22Rv1 (cell line): ENCODE measurements at regions not wholly inside any gene's neighbourhood (a gene's known extent, or its start where the extent isn't known, plus 50 kb on each side); places are given as distances from the start of the nearest gene placed in this dataset.

Source experiments
- CTCF ChIP-seq: fragments of 450-650 bp; IDR thresholded peaks from 2 replicates; pipeline ENCODE4 v1.5.1; 2017; ENCODE audit warnings: mild to moderate bottlenecking
- ZFX ChIP-seq: fragments of 450-650 bp; IDR thresholded peaks from 2 replicates; pipeline ENCODE4 v1.6.1; 2017; ENCODE audit warnings: antibody characterized with exemption, borderline replicate concordance

- no peak for TF ChIP-seq CTCF
- no peak for TF ChIP-seq ZFX
These were observed 612.1 kb downstream of the ZEB2 start for GRCh38 chr2:143907801-143908200.
